Small intestine (tissue), 7 donors: ENCODE measurements at regions not wholly inside any gene's neighbourhood (a gene's known extent, or its start where the extent isn't known, plus 50 kb on each side); places are given as distances from the start of the nearest gene placed in this dataset.

Experiments
- DNase-seq, 2 donors: peaks; one replicate each; pipeline versions ENCODE4 v3.0.0 to v3.0.0-alpha.2; 2013
- FAIRE-seq: peaks from 2 replicates; lab custom pipeline; 2012; peaks lifted over from hg19 to GRCh38; lab: Jason Lieb, UNC
- H3K27ac ChIP-seq, 3 donors: one replicate each; pipeline ENCODE4 v1.5.1; 2013; ENCODE audit warnings: low read length in 2 of 3, mild to moderate bottlenecking in 2 of 3, control low read depth in 1 of 3, inconsistent platforms in 1 of 3, low read depth in 1 of 3, moderate library complexity in 1 of 3
- H3K27me3 ChIP-seq, 3 donors: one replicate each; pipeline ENCODE4 v1.6.1; 2013; ENCODE audit warnings: low read length in 3 of 3, inconsistent platforms in 1 of 3; ENCODE audit not compliant: control insufficient read depth in 3 of 3, insufficient read depth in 3 of 3
- H3K36me3 ChIP-seq, 3 donors: one replicate each; pipeline ENCODE4 v1.6.1; 2013; ENCODE audit warnings: low read length in 3 of 3, inconsistent platforms in 1 of 3, low read depth in 1 of 3, mild to moderate bottlenecking in 1 of 3, moderate library complexity in 1 of 3; ENCODE audit not compliant: control insufficient read depth in 3 of 3, insufficient read depth in 2 of 3
- H3K4me1 ChIP-seq, 3 donors: one replicate each; pipeline ENCODE4 v1.6.1; 2013; ENCODE audit warnings: low read length in 2 of 3, inconsistent platforms in 1 of 3, low read depth in 1 of 3, mild to moderate bottlenecking in 1 of 3, moderate library complexity in 1 of 3; ENCODE audit not compliant: control insufficient read depth in 3 of 3, insufficient read depth in 2 of 3
- H3K4me3 ChIP-seq, 3 donors: one replicate each; pipeline ENCODE4 v1.5.1; 2013; ENCODE audit warnings: low read length in 3 of 3, control low read depth in 1 of 3, inconsistent platforms in 1 of 3, low read depth in 1 of 3, mild to moderate bottlenecking in 1 of 3, moderate library complexity in 1 of 3
- H3K9me3 ChIP-seq, 2 donors: one replicate each; pipeline ENCODE4 v1.6.1; 2013; ENCODE audit warnings: low read depth in 1 of 2, low read length in 1 of 2; ENCODE audit not compliant: control insufficient read depth in 2 of 2, insufficient read depth in 1 of 2
- WGBS, 3 donors: extraction: QIAGEN DNeasy Blood & Tissue Kit; methylation state at CpG; one replicate each; pipeline ENCODE4 v1.1.7; 2013; 5-methylcytosine and 5-hydroxymethylcytosine counted together
- donor health status: healthy with polysubstance abuse.
- donor health status: control.
- donor health status: control.
- donor health status: Bipolar disorder and iron deficiency.
- donor health status: healthy.

- no peaks in the 10 kb centered on the region for H3K36me3 ChIP-seq
- no peak overlapping the region for H3K4me3 ChIP-seq
- FAIRE-seq (no peak), DNase-seq (no peak)
- no peak overlapping the region for H3K27ac ChIP-seq
- peaks cover 0 to 15% of the 10 kb centered on the region in 2 donors for H3K9me3 ChIP-seq
- no peaks in the 10 kb centered on the region for H3K27me3 ChIP-seq
- no peaks in the 10 kb centered on the region for H3K4me1 ChIP-seq
These were observed 73.3 kb downstream of the RFC3 start for GRCh38 chr13:33891196-33891742.

GRCh38 chr13:33893559-33893958 lies 75.6 kb downstream of the RFC3 start:
- H3K4me3 ChIP-seq: no peak overlapping the region
- no peak overlapping the region for H3K27ac ChIP-seq
- no peaks in the 10 kb centered on the region for H3K36me3 ChIP-seq
- DNase-seq (no peak), FAIRE-seq (no peak)
- no peaks in the 10 kb centered on the region for H3K27me3 ChIP-seq
- no peaks in the 10 kb centered on the region for H3K4me1 ChIP-seq
- H3K9me3 ChIP-seq: peaks cover 0 to 15% of the 10 kb centered on the region in 2 donors

- FAIRE-seq (no peak), DNase-seq (no peak)
- no peaks in the 10 kb centered on the region for H3K4me1 ChIP-seq
- WGBS, 3 donors: 78 to 93% (median 90%) methylated on average over 8 of the region's 8 CpGs
- H3K27me3 ChIP-seq: no peaks in the 10 kb centered on the region
- no peak overlapping the region for H3K27ac ChIP-seq
- H3K36me3 ChIP-seq: no peaks in the 10 kb centered on the region
- H3K4me3 ChIP-seq: no peak overlapping the region
- H3K9me3 ChIP-seq: no peaks in the 10 kb centered on the region
These were observed 86.5 kb downstream of the RFC3 start for GRCh38 chr13:33904431-33904830.

- no peaks in the 10 kb centered on the region for H3K4me1 ChIP-seq
- no peak overlapping the region for H3K27ac ChIP-seq
- no peaks in the 10 kb centered on the region for H3K36me3 ChIP-seq
- FAIRE-seq: no peak
- WGBS, 3 donors: 95 to 100% (median 97%) methylated on average over 1 of the region's 1 CpG
- H3K4me3 ChIP-seq: no peak overlapping the region
- H3K9me3 ChIP-seq: no peaks in the 10 kb centered on the region
- no peak for DNase-seq
- no peaks in the 10 kb centered on the region for H3K27me3 ChIP-seq
These were observed 90.2 kb downstream of the RFC3 start for GRCh38 chr13:33908116-33908515.

- DNase-seq (no peak), FAIRE-seq (no peak)
- Histone ChIP-seq H3K4me3 (no peak overlapping the region), H3K9me3 (no peaks in the 10 kb centered on the region), H3K36me3 (no peaks in the 10 kb centered on the region), H3K27me3 (no peaks in the 10 kb centered on the region), H3K4me1 (no peaks in the 10 kb centered on the region), H3K27ac (no peak overlapping the region)
- 88 to 97% (median 90%) methylated on average over 1 of the region's 1 CpG for WGBS, 3 donors
These were observed 92.3 kb downstream of the RFC3 start for GRCh38 chr13:33910255-33910654.

- Histone ChIP-seq H3K4me3 (no peak overlapping the region), H3K27me3 (no peaks in the 10 kb centered on the region), H3K4me1 (no peaks in the 10 kb centered on the region), H3K27ac (no peak overlapping the region), H3K36me3 (no peaks in the 10 kb centered on the region), H3K9me3 (no peaks in the 10 kb centered on the region)
- WGBS, 3 donors: 91 to 98% (median 97%) methylated on average over 3 of the region's 3 CpGs
- no peak for DNase-seq
- FAIRE-seq: no peak
These were observed 93.6 kb downstream of the RFC3 start for GRCh38 chr13:33911521-33911920.

- Histone ChIP-seq H3K36me3 (no peaks in the 10 kb centered on the region), H3K4me1 (no peaks in the 10 kb centered on the region), H3K27me3 (no peaks in the 10 kb centered on the region), H3K4me3 (no peak overlapping the region), H3K27ac (no peak overlapping the region), H3K9me3 (no peaks in the 10 kb centered on the region)
- WGBS, 3 donors: 80 to 92% (median 92%) methylated on average over 3 of the region's 3 CpGs
- DNase-seq: no peak
- FAIRE-seq: no peak
These were observed 95.9 kb downstream of the RFC3 start for GRCh38 chr13:33913829-33914228.

GRCh38 chr13:33917190-33917589 lies 99.2 kb downstream of the RFC3 start:
- 85 to 90% (median 90%) methylated on average over 4 of the region's 4 CpGs for WGBS, 3 donors
- DNase-seq: no peak
- no peak for FAIRE-seq

GRCh38 chr13:33918199-33918932 lies 100.4 kb downstream of the RFC3 start:
- no peaks in the 10 kb centered on the region for H3K9me3 ChIP-seq
- H3K27me3 ChIP-seq: no peaks in the 10 kb centered on the region
- FAIRE-seq: no peak
- H3K27ac ChIP-seq: no peak overlapping the region
- H3K36me3 ChIP-seq: no peaks in the 10 kb centered on the region
- no peak for DNase-seq
- no peak overlapping the region for H3K4me3 ChIP-seq
- WGBS, 3 donors: 73 to 92% (median 90%) methylated on average over 7 of the region's 7 CpGs
- no peaks in the 10 kb centered on the region for H3K4me1 ChIP-seq

More at GRCh38 chr13:33917190-33917589, 99.2 kb downstream of the RFC3 start:
- Histone ChIP-seq H3K36me3 (no peaks in the 10 kb centered on the region), H3K9me3 (no peaks in the 10 kb centered on the region), H3K27me3 (no peaks in the 10 kb centered on the region), H3K27ac (no peak overlapping the region), H3K4me1 (no peaks in the 10 kb centered on the region), H3K4me3 (no peak overlapping the region)
